KBM-7 (cell line): ENCODE measurements at regions not wholly inside any gene's neighbourhood (a gene's known extent, or its start where the extent isn't known, plus 50 kb on each side); places are given as distances from the start of the nearest gene placed in this dataset.

Experiments used
- DNase-seq: peaks from one replicate; pipeline ENCODE4 v3.0.0-alpha.2; 2015
- in situ Hi-C: fragments of 300-500 bp; cut with MboI; formaldehyde crosslinking; loops from 2 replicates; pipeline ENCODE4 v1.14.3; 2020; ENCODE audit warnings: low sequenced_read_pairs, low pct_unique_long_range_greater_than_20kb, mixed read lengths

- in situ Hi-C loops: no loop called here
- DNase-seq: no peak
These were observed 1505.8 kb upstream of the SLC39A10 start for GRCh38 chr2:194151231-194151630.

GRCh38 chr2:194135463-194135862, 1521.6 kb upstream of the SLC39A10 start:
- in situ Hi-C loops: no loop called here
- no peak for DNase-seq

GRCh38 chr2:194128810-194129209, 1528.2 kb upstream of the SLC39A10 start:
- in situ Hi-C loops: no loop called here
- DNase-seq: no peak

GRCh38 chr2:194126418-194126817, 1530.6 kb upstream of the SLC39A10 start:
- DNase-seq: no peak
- in situ Hi-C loops: no loop called here

GRCh38 chr2:194116861-194117260, 1540.2 kb upstream of the SLC39A10 start:
- DNase-seq: peak; percentile 4
- in situ Hi-C loops: no loop called here

- in situ Hi-C loops: no loop called here
- no peak for DNase-seq
These were observed 1551.7 kb upstream of the SLC39A10 start for GRCh38 chr2:194105358-194105757.

- in situ Hi-C loops: no loop called here
- DNase-seq: peak; percentile 79
These were observed 1552.3 kb upstream of the SLC39A10 start for GRCh38 chr2:194104687-194105086.

- in situ Hi-C loops: no loop called here
- no peak for DNase-seq
These were observed 1552.9 kb upstream of the SLC39A10 start for GRCh38 chr2:194103941-194104659.

GRCh38 chr2:194102546-194102945, 1554.5 kb upstream of the SLC39A10 start:
- in situ Hi-C loops: no loop called here
- no peak for DNase-seq

- DNase-seq: no peak
- in situ Hi-C loops: no loop called here
These were observed 1556.8 kb upstream of the SLC39A10 start for GRCh38 chr2:194100201-194100600.

- in situ Hi-C loops: no loop called here
- no peak for DNase-seq
These were observed 1560.6 kb upstream of the SLC39A10 start for GRCh38 chr2:194096402-194096801.

- in situ Hi-C loops: no loop called here
These were observed 1561.7 kb upstream of the SLC39A10 start for GRCh38 chr2:194095359-194095758.

GRCh38 chr2:194090251-194090905, 1566.6 kb upstream of the SLC39A10 start:
- in situ Hi-C loops: no loop called here
- DNase-seq: no peak

More at GRCh38 chr2:194095359-194095758, 1561.7 kb upstream of the SLC39A10 start:
- DNase-seq: no peak

GRCh38 chr2:194087089-194087958, 1569.7 kb upstream of the SLC39A10 start:
- in situ Hi-C loops: no loop called here
- DNase-seq: no peak

GRCh38 chr2:194086129-194086528, 1570.9 kb upstream of the SLC39A10 start:
- in situ Hi-C loops: no loop called here
- no peak for DNase-seq

GRCh38 chr2:194079989-194080388, 1577.0 kb upstream of the SLC39A10 start:
- no peak for DNase-seq
- in situ Hi-C loops: no loop called here

GRCh38 chr2:194077366-194077765, 1579.7 kb upstream of the SLC39A10 start:
- DNase-seq: no peak
- in situ Hi-C loops: no loop called here

- peak; percentile 38 for DNase-seq
These were observed 1594.6 kb upstream of the SLC39A10 start for GRCh38 chr2:194062401-194062800.

GRCh38 chr2:194060269-194060668, 1596.8 kb upstream of the SLC39A10 start:
- peak; percentile 83 for DNase-seq

More at GRCh38 chr2:194062401-194062800, 1594.6 kb upstream of the SLC39A10 start:
- in situ Hi-C loops: no loop called here

GRCh38 chr2:194054313-194054712, 1602.7 kb upstream of the SLC39A10 start:
- in situ Hi-C loops: no loop called here
- DNase-seq: no peak

More at GRCh38 chr2:194060269-194060668, 1596.8 kb upstream of the SLC39A10 start:
- in situ Hi-C loops: no loop called here
